ENCODE measurements at regions not wholly inside any gene's neighbourhood (a gene's known extent, or its start where the extent isn't known, plus 50 kb on each side); places are given as distances from the start of the nearest gene placed in this dataset.

DNA sequence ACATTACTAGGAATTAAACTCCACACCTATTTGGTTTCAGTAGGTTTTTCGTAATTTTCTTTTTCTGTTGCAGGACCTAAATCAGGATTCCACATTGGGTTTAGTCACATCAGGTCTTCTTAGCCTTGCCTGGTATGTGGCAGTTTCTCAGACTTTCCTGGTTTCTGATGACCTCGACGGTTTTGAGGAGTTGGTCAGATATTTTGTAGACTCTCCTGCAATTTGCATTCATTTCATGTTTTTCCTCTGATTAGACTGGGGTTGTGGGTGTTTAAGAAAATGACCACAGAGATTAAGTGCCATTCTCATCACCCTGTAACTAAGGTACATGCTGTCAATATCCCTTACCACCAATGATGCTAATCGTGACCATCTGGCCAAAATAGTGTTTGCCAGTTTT lies 97.3 kb upstream of the ST6GAL2 start:
- TF ChIP-seq MEF2A (IDR thresholded peaks at IDR 0.05; ENCODE audit: control insufficient read depth, low read depth, low read length): no peak
- TF ChIP-seq EZH2 (IDR thresholded peaks at IDR 0.05; ENCODE audit: borderline replicate concordance, low read depth, low read length): no peak
- no peak for TF ChIP-seq EHMT2 (IDR thresholded peaks at IDR 0.05)
- TF ChIP-seq BRD4 (IDR thresholded peaks at IDR 0.05): no peak
- TF ChIP-seq NR2C2 (CRISPR knock-in tag; IDR thresholded peaks at IDR 0.05): no peak
- TF ChIP-seq NR2C2 (tag; IDR thresholded peaks at IDR 0.05): no peak
- no peak for TF ChIP-seq NCOA6 (IDR thresholded peaks at IDR 0.05)
- no peak for TF ChIP-seq ZNF696 (CRISPR knock-in tag; conservative IDR thresholded peaks at IDR 0.05)
- no peak for TF ChIP-seq FOXP4 (CRISPR knock-in tag; IDR thresholded peaks at IDR 0.05; ENCODE audit: borderline replicate concordance)
- TF ChIP-seq EP300 (IDR thresholded peaks at IDR 0.05; ENCODE audit: low read length): no peak
- no peak for TF ChIP-seq JUNB (CRISPR knock-in tag; conservative IDR thresholded peaks at IDR 0.05)
- TF ChIP-seq ZNF639 (CRISPR knock-in tag; conservative IDR thresholded peaks at IDR 0.05 in 1 of 2, IDR thresholded peaks at IDR 0.05 in 1 of 2): no peak
- TF ChIP-seq, protein P1, sequence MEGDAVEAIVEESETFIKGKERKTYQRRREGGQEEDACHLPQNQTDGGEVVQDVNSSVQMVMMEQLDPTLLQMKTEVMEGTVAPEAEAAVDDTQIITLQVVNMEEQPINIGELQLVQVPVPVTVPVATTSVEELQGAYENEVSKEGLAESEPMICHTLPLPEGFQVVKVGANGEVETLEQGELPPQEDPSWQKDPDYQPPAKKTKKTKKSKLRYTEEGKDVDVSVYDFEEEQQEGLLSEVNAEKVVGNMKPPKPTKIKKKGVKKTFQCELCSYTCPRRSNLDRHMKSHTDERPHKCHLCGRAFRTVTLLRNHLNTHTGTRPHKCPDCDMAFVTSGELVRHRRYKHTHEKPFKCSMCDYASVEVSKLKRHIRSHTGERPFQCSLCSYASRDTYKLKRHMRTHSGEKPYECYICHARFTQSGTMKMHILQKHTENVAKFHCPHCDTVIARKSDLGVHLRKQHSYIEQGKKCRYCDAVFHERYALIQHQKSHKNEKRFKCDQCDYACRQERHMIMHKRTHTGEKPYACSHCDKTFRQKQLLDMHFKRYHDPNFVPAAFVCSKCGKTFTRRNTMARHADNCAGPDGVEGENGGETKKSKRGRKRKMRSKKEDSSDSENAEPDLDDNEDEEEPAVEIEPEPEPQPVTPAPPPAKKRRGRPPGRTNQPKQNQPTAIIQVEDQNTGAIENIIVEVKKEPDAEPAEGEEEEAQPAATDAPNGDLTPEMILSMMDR (IDR thresholded peaks at IDR 0.05 in 2 of 3, conservative IDR thresholded peaks at IDR 0.05 in 1 of 3; ENCODE audit: insufficient read depth in 2 of 3, low read depth in 1 of 3, low read length in 3 of 3): no peak
- no peak for TF ChIP-seq POLR2A (conservative IDR thresholded peaks at IDR 0.05)

All from K562 (cell line).